HEK293T (cell line): ENCODE measurements at regions not wholly inside any gene's neighbourhood (a gene's known extent, or its start where the extent isn't known, plus 50 kb on each side); places are given as distances from the start of the nearest gene placed in this dataset.

ENCODE experiments used
- CTCF ChIA-PET: fragments of 350-600 bp; formaldehyde crosslinking; extraction: SDS; loops from one replicate; lab custom pipeline; 2021; ENCODE audit warnings: antibody characterized with exemption, inconsistent platforms; lab: Yijun Ruan, JAX
- POLR2A ChIA-PET: fragments of 350-600 bp; formaldehyde crosslinking; extraction: SDS; loops from one replicate; lab custom pipeline; 2020; ENCODE audit warnings: antibody characterized with exemption, inconsistent platforms; lab: Yijun Ruan, JAX
- DNase-seq: peaks from one replicate; pipeline ENCODE4 v3.0.0; 2012; ENCODE audit warnings: mixed read lengths; ENCODE audit errors: extremely low spot score
- ARNT ChIP-seq: fragments of 450-650 bp; IDR thresholded peaks from 2 replicates; pipeline ENCODE4 v1.6.1; 2017; ENCODE audit warnings: mild to moderate bottlenecking
- BHLHE40 ChIP-seq: fragments of 450-650 bp; IDR thresholded peaks from 2 replicates; pipeline ENCODE4 v1.6.1; 2016; ENCODE audit warnings: mild to moderate bottlenecking, moderate library complexity, borderline replicate concordance
- CTBP1 ChIP-seq: fragments of 450-650 bp; IDR thresholded peaks from 2 replicates; pipeline ENCODE4 v1.6.1; 2016; ENCODE audit warnings: borderline replicate concordance
- ELF4 ChIP-seq: fragments of 450-650 bp; IDR thresholded peaks from 2 replicates; pipeline ENCODE4 v1.6.1; 2017; ENCODE audit warnings: antibody characterized with exemption
- FOXA1 ChIP-seq: fragments of 450-650 bp; IDR thresholded peaks from 2 replicates; pipeline ENCODE4 v1.6.1; 2016; ENCODE audit warnings: mild to moderate bottlenecking
- FOXK2 ChIP-seq: fragments of 450-650 bp; IDR thresholded peaks from 2 replicates; pipeline ENCODE4 v1.6.1; 2016; ENCODE audit warnings: mild to moderate bottlenecking
- FOXM1 ChIP-seq: fragments of 450-650 bp; IDR thresholded peaks from 2 replicates; pipeline ENCODE4 v1.6.1; 2017; ENCODE audit warnings: mild to moderate bottlenecking, borderline replicate concordance
- HDGF ChIP-seq: fragments of 450-650 bp; IDR thresholded peaks from 2 replicates; pipeline ENCODE4 v1.6.1; 2017; ENCODE audit warnings: antibody characterized with exemption, borderline replicate concordance
- L3MBTL2 ChIP-seq: fragments of 450-650 bp; conservative IDR thresholded peaks from 2 replicates; pipeline ENCODE4 v1.6.1; 2016; ENCODE audit warnings: mild to moderate bottlenecking
- LEF1 ChIP-seq: fragments of 450-650 bp; IDR thresholded peaks from 2 replicates; pipeline ENCODE4 v1.6.1; 2017; ENCODE audit warnings: mild to moderate bottlenecking, borderline replicate concordance
- NFRKB ChIP-seq: fragments of 450-650 bp; IDR thresholded peaks from 2 replicates; pipeline ENCODE4 v1.6.1; 2016; ENCODE audit warnings: mild to moderate bottlenecking, moderate library complexity
- SP1 ChIP-seq: fragments of 450-650 bp; IDR thresholded peaks from 2 replicates; pipeline ENCODE4 v1.6.1; 2017
- SUZ12 ChIP-seq: fragments of 450-650 bp; IDR thresholded peaks from 2 replicates; pipeline ENCODE4 v1.6.1; 2016; ENCODE audit warnings: mild to moderate bottlenecking
- TARDBP ChIP-seq: fragments of 450-650 bp; IDR thresholded peaks from 2 replicates; pipeline ENCODE4 v1.6.1; 2016
- ZNF384 ChIP-seq: fragments of 450-650 bp; IDR thresholded peaks from 2 replicates; pipeline ENCODE4 v1.6.1; 2016
- TF ChIP-seq, protein P1 (sequence below): fragments of 450-650 bp; IDR thresholded peaks from 2 replicates; pipeline ENCODE4 v1.6.1; 2016

DNA sequence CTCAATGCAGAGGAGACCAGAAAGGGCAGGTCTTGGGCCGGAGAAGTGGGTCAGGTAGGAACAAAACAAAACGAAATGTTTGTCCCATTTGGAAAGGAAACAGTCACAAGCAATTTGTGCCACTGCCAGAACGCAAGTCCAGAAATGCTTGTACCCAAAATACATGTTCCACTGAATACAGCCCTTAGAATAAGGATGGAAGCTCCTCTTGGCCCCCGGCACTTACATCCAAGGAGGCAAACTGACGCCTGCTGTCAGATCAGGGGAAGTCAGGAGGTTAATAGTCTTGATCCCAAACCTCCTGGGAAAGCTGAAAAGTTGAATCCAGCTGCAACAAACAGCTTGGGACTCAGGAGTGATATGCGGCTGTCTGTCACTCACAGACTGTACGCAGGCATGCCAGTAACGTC, 75.9 kb upstream of the GALNT2 start:
- no peak for DNase-seq
- TF ChIP-seq SP1 (no peak), TARDBP (no peak)
- ChIA-PET CTCF (interaction anchor here (0.6 to 1.4 kb wide), 2 partner anchors 9 to 270 kb away, joined by 3 to 4 read pairs; no protein-coding TSS in a partner anchor), POLR2A (interaction anchor here (0.8 kb wide), 1 partner anchor 1548 kb away, joined by 3 read pairs; no protein-coding TSS in a partner anchor)

DNA sequence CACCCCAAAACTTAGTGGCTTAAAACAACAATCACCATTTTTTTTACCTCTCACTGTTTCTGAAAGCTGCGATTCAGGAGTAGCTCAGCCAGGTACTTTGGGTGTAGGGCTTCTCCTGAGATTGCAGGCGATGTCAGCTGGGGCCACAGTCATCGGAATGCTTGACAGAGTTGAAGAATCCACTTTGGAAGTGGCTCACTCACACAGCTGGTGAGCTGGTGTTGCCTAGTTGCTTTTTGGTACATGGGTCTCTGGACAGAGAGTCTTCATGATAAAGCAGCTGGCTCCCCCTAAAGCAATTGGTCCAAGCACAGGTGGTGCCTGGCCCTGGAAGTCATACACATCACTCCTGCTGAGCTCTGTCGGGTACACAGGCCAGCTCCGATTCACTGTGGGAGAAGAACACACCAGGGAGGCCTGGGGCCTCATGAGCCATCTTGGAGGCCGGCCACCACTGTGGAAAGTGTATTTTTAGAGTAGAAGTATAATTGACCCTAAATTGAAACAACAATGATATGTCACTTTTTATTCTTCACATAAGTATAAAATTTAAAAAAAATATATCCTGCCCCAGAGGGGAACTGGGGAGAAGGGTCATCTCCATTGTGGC, 75.2 kb upstream of the GALNT2 start:
- no peak for TF ChIP-seq ZNF384
- TF ChIP-seq TARDBP = no peak
- TF ChIP-seq LEF1 = no peak
- TF ChIP-seq, protein P1, sequence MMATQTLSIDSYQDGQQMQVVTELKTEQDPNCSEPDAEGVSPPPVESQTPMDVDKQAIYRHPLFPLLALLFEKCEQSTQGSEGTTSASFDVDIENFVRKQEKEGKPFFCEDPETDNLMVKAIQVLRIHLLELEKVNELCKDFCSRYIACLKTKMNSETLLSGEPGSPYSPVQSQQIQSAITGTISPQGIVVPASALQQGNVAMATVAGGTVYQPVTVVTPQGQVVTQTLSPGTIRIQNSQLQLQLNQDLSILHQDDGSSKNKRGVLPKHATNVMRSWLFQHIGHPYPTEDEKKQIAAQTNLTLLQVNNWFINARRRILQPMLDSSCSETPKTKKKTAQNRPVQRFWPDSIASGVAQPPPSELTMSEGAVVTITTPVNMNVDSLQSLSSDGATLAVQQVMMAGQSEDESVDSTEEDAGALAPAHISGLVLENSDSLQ = no peak
- no peak for TF ChIP-seq SP1
- no peak for TF ChIP-seq FOXM1
- no peak for TF ChIP-seq ARNT
- TF ChIP-seq CTBP1 = no peak
- TF ChIP-seq NFRKB = no peak
- no peak for TF ChIP-seq FOXA1
- no peak for TF ChIP-seq FOXK2
- TF ChIP-seq L3MBTL2 = no peak
- no peak for TF ChIP-seq ELF4
- TF ChIP-seq SUZ12 = no peak
- TF ChIP-seq HDGF = no peak
- no peak for TF ChIP-seq BHLHE40
- ChIA-PET CTCF (interaction anchor here (0.6 kb wide), 1 partner anchor 271 kb away, joined by 3 read pairs; no protein-coding TSS in a partner anchor), POLR2A (interaction anchor here (0.8 kb wide), 1 partner anchor 1547 kb away, joined by 3 read pairs; no protein-coding TSS in a partner anchor)
- DNase-seq = no peak

DNA sequence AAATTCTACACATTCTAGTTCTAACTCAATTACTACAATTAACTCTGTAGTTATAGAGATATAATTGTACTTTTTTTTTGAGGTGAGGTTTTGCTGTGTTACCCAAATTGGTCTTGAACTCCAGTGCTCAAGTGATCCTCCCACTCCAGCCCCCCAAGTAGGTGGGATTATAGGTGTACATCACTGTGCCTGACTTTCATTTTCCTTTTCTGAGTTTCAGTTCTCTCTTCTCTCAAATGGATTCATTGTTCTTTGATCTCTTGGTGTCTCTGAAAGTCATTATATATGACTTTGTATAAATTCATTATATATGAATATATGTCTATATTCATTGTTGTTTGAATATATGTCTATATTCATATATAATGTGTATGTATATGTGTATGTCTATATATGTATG, 74.0 kb upstream of the GALNT2 start:
- DNase-seq = no peak
- ChIA-PET CTCF (no interaction called here), POLR2A (no interaction called here)
- no peak for TF ChIP-seq SP1
- no peak for TF ChIP-seq CTBP1
- TF ChIP-seq FOXM1 = no peak
- no peak for TF ChIP-seq ARNT
- TF ChIP-seq L3MBTL2 = no peak
- TF ChIP-seq HDGF = no peak
- TF ChIP-seq BHLHE40 = no peak
- no peak for TF ChIP-seq FOXA1
- no peak for TF ChIP-seq FOXK2
- no peak for TF ChIP-seq LEF1
- TF ChIP-seq ZNF384 = no peak
- no peak for TF ChIP-seq TARDBP
- no peak for TF ChIP-seq SUZ12
- TF ChIP-seq ELF4 = no peak
- TF ChIP-seq NFRKB = no peak
- TF ChIP-seq, protein P1 = no peak

DNA sequence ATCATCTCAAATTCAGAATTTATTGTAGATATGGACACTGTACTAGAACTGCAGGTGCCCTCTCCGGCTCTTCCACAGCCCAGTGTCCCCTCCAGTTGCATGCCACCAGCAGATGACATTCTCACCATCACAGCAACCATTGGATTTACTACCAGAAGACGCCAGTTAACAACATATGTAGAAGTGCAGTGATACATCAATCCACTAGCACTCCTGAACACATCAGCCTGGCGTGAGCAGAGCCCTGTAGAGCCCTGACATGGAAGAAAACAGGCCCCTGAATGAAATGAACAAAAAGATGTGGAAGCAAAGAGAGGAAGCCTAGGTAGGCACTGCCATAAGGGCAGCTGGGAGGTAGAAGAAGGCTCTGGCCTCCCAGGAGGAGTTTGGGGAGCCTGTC, 73.1 kb upstream of the GALNT2 start:
- no peak for DNase-seq
- ChIA-PET CTCF (no interaction called here), POLR2A (no interaction called here)
- TF ChIP-seq TARDBP (no peak), L3MBTL2 (no peak), SP1 (no peak), BHLHE40 (no peak), CTBP1 (no peak), ARNT (no peak), FOXK2 (no peak), HDGF (no peak), NFRKB (no peak), FOXA1 (no peak), FOXM1 (no peak), LEF1 (no peak), ZNF384 (no peak), SUZ12 (no peak), ELF4 (no peak)
- TF ChIP-seq, protein P1 = no peak

DNA sequence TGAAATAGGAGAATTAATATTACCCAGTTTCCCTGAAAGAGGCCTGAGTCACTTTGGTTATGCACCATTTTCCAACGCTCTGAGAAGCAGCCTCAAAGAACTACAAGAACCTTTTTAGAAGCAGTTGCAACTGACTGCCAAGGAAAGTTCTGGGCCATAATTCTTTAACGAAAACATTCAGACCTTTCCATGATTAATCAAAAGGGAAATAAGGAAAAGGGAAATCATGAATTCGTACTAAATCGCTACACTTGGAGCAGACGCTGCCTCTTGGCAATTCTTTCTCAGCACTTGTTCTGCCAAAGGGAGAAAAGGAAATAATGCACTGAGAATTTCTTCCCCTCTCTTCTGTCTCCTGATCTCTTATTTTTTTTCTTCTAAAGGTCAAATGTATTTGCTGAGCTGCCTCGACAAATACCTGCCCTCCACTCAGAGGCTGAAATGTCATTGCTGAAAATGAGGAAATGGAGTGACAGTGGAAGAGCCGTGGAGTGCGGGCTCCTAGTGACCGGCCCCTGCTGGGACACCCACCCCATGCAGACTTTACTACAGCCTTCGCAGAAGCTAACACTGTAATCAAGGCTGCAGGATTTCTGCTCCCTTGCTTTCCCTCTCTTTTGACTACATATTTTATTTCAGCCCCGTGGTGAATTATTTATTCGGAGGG, 67.9 kb upstream of the GALNT2 start:
- no peak for TF ChIP-seq FOXK2
- TF ChIP-seq CTBP1 = no peak
- TF ChIP-seq ZNF384 = no peak
- no peak for TF ChIP-seq ELF4
- no peak for TF ChIP-seq SUZ12
- TF ChIP-seq, protein P1 = no peak
- no peak for TF ChIP-seq SP1
- DNase-seq = no peak
- ChIA-PET CTCF (no interaction called here), POLR2A (no interaction called here)
